ENCODE measurements at regions not wholly inside any gene's neighbourhood (a gene's known extent, or its start where the extent isn't known, plus 50 kb on each side); places are given as distances from the start of the nearest gene placed in this dataset.

- no peaks in the 10 kb centered on the region for H3K9me3 ChIP-seq
- DNase-seq (ENCODE audit: low spot score) = no peak
- no peaks in the 10 kb centered on the region for H3K36me3 ChIP-seq
- peak overlapping the region; percentile 10 to 28 for H3K27ac ChIP-seq
- H3K4me3 ChIP-seq = no peak overlapping the region
- no peaks in the 10 kb centered on the region for H3K27me3 ChIP-seq (replicated peaks; ENCODE audit: insufficient read depth)
- WGBS = 49% methylated on average over 4 of the region's 4 CpGs
- no peak for TF ChIP-seq POLR2AphosphoS5 (IDR thresholded peaks at IDR 0.05)
- no peak for TF ChIP-seq CTCF (IDR thresholded peaks at IDR 0.05)
- no peak for TF ChIP-seq POLR2A (IDR thresholded peaks at IDR 0.05)
- no peaks in the 10 kb centered on the region for H3K4me1 ChIP-seq (replicated peaks)
- intact Hi-C loops (cut with DNase I) = no loop called here
Observed at GRCh38 chr5:61245486-61245885, 83.2 kb upstream of the SMIM15 start.

- TF ChIP-seq POLR2A (IDR thresholded peaks at IDR 0.05) (no peak), CTCF (IDR thresholded peaks at IDR 0.05) (no peak), POLR2AphosphoS5 (IDR thresholded peaks at IDR 0.05) (peak; percentile 60)
- no peaks in the 10 kb centered on the region for H3K27me3 ChIP-seq (replicated peaks; ENCODE audit: insufficient read depth)
- WGBS = 37% methylated on average over 9 of the region's 9 CpGs
- H3K36me3 ChIP-seq = no peaks in the 10 kb centered on the region
- peak overlapping the region; percentile 10 to 28 for H3K27ac ChIP-seq
- DNase-seq (ENCODE audit: low spot score) = peak; percentile 42
- intact Hi-C loops (cut with DNase I) = no loop called here
- H3K4me1 ChIP-seq (replicated peaks) = no peaks in the 10 kb centered on the region
- no peaks in the 10 kb centered on the region for H3K9me3 ChIP-seq
- no peak overlapping the region for H3K4me3 ChIP-seq
Observed at GRCh38 chr5:61245936-61246335, 83.7 kb upstream of the SMIM15 start.

GRCh38 chr5:61246768-61247307 lies 84.6 kb upstream of the SMIM15 start:
- 86% methylated on average over 6 of the region's 6 CpGs for WGBS

GRCh38 chr5:61251874-61252642 lies 80.0 kb upstream of the ZSWIM6 start:
- intact Hi-C loops (cut with DNase I) = no loop called here
- DNase-seq (ENCODE audit: low spot score) = no peak
- 85% methylated on average over 11 of the region's 11 CpGs for WGBS
- Histone ChIP-seq H3K27me3 (replicated peaks; ENCODE audit: insufficient read depth) (no peaks in the 10 kb centered on the region), H3K4me3 (no peak overlapping the region), H3K27ac (no peak overlapping the region), H3K9me3 (no peaks in the 10 kb centered on the region), H3K36me3 (no peaks in the 10 kb centered on the region), H3K4me1 (replicated peaks) (no peaks in the 10 kb centered on the region)
- no peak for TF ChIP-seq POLR2AphosphoS5 (IDR thresholded peaks at IDR 0.05)
- TF ChIP-seq CTCF (IDR thresholded peaks at IDR 0.05) = no peak
- TF ChIP-seq POLR2A (IDR thresholded peaks at IDR 0.05) = no peak

More at GRCh38 chr5:61246768-61247307, 84.6 kb upstream of the SMIM15 start:
- no peaks in the 10 kb centered on the region for H3K4me1 ChIP-seq (replicated peaks)
- no peaks in the 10 kb centered on the region for H3K36me3 ChIP-seq
- no peaks in the 10 kb centered on the region for H3K9me3 ChIP-seq
- H3K27ac ChIP-seq = no peak overlapping the region
- intact Hi-C loops (cut with DNase I) = no loop called here
- H3K27me3 ChIP-seq (replicated peaks; ENCODE audit: insufficient read depth) = no peaks in the 10 kb centered on the region
- no peak overlapping the region for H3K4me3 ChIP-seq
- TF ChIP-seq POLR2AphosphoS5 (IDR thresholded peaks at IDR 0.05) (no peak), CTCF (IDR thresholded peaks at IDR 0.05) (no peak)
- DNase-seq (ENCODE audit: low spot score) = no peak

GRCh38 chr5:61252643-61252925 lies 79.5 kb upstream of the ZSWIM6 start:
- no peak for DNase-seq (ENCODE audit: low spot score)
- H3K4me3 ChIP-seq = no peak overlapping the region
- no peaks in the 10 kb centered on the region for H3K27me3 ChIP-seq (replicated peaks; ENCODE audit: insufficient read depth)
- H3K27ac ChIP-seq = no peak overlapping the region
- no peaks in the 10 kb centered on the region for H3K4me1 ChIP-seq (replicated peaks)
- WGBS = 86% methylated on average over 7 of the region's 7 CpGs
- TF ChIP-seq CTCF (IDR thresholded peaks at IDR 0.05) = no peak
- TF ChIP-seq POLR2AphosphoS5 (IDR thresholded peaks at IDR 0.05) = no peak
- no peak for TF ChIP-seq POLR2A (IDR thresholded peaks at IDR 0.05)
- no peaks in the 10 kb centered on the region for H3K36me3 ChIP-seq
- intact Hi-C loops (cut with DNase I) = no loop called here
- no peaks in the 10 kb centered on the region for H3K9me3 ChIP-seq

Measured in prostate gland (tissue), 2 donors.